ENCODE measurements at regions not wholly inside any gene's neighbourhood (a gene's known extent, or its start where the extent isn't known, plus 50 kb on each side); places are given as distances from the start of the nearest gene placed in this dataset.
"Not testable (repeated sequence)": the region's sequence is repeated elsewhere in the genome, so short reads cannot be mapped to it uniquely, and the experiment has no call there.

- Histone ChIP-seq H3K27ac (ENCODE audit: low read length) (no peak overlapping the region), H3K4me1 (ENCODE audit: insufficient read depth, low read length) (no peaks in the 10 kb centered on the region; the same call in 1 of the 2 replicates)
Observed at GRCh38 chr1:9442986-9443385, 96.3 kb upstream of the SLC25A33 start.

GRCh38 chr1:9443913-9444445, 95.3 kb upstream of the SLC25A33 start:
- Histone ChIP-seq H3K4me1 (ENCODE audit: insufficient read depth, low read length) (peaks cover 7% of the 10 kb centered on the region), H3K9me3 (ENCODE audit: insufficient read depth, low read depth, low read length) (no peaks in the 10 kb centered on the region), H3K9ac (ENCODE audit: low read depth, low read length) (no peak overlapping the region), H3K27ac (ENCODE audit: low read length) (no peak overlapping the region), H3K27me3 (ENCODE audit: insufficient read depth, low read length) (no peaks in the 10 kb centered on the region), H3K36me3 (ENCODE audit: insufficient read depth, low read depth, low read length) (no peaks in the 10 kb centered on the region), H3K4me3 (ENCODE audit: low read length) (no peak overlapping the region)

More at GRCh38 chr1:9442986-9443385, 96.3 kb upstream of the SLC25A33 start:
- Histone ChIP-seq H3K9ac (ENCODE audit: low read depth, low read length) (no peak overlapping the region), H3K4me3 (ENCODE audit: low read length) (no peak overlapping the region), H3K36me3 (ENCODE audit: insufficient read depth, low read depth, low read length) (no peaks in the 10 kb centered on the region), H3K27me3 (ENCODE audit: insufficient read depth, low read length) (no peaks in the 10 kb centered on the region), H3K9me3 (ENCODE audit: insufficient read depth, low read depth, low read length) (no peaks in the 10 kb centered on the region)

GRCh38 chr1:9444532-9444931, 94.7 kb upstream of the SLC25A33 start:
- H3K4me1 ChIP-seq (ENCODE audit: insufficient read depth, low read length): peaks cover 8% of the 10 kb centered on the region
- H3K9ac ChIP-seq (ENCODE audit: low read depth, low read length): no peak overlapping the region
- no peak overlapping the region for H3K4me3 ChIP-seq (ENCODE audit: low read length)
- no peaks in the 10 kb centered on the region for H3K27me3 ChIP-seq (ENCODE audit: insufficient read depth, low read length)
- no peaks in the 10 kb centered on the region for H3K9me3 ChIP-seq (ENCODE audit: insufficient read depth, low read depth, low read length)
- H3K36me3 ChIP-seq (ENCODE audit: insufficient read depth, low read depth, low read length): no peaks in the 10 kb centered on the region
- H3K27ac ChIP-seq (ENCODE audit: low read length): no peak overlapping the region

- H3K9ac ChIP-seq (ENCODE audit: low read depth, low read length); H3K4me3 ChIP-seq (ENCODE audit: low read length); H3K36me3 ChIP-seq (ENCODE audit: insufficient read depth, low read depth, low read length); H3K4me1 ChIP-seq (ENCODE audit: insufficient read depth, low read length); H3K27me3 ChIP-seq (ENCODE audit: insufficient read depth, low read length); H3K27ac ChIP-seq (ENCODE audit: low read length); H3K9me3 ChIP-seq (ENCODE audit: insufficient read depth, low read depth, low read length): not testable (repeated sequence)
Observed at GRCh38 chr1:9445081-9445480, 94.2 kb upstream of the SLC25A33 start.

GRCh38 chr1:9447215-9447960, 91.9 kb upstream of the SLC25A33 start:
- Histone ChIP-seq H3K9ac (ENCODE audit: low read depth, low read length) (no peak overlapping the region), H3K4me1 (ENCODE audit: insufficient read depth, low read length) (peaks cover 8% of the 10 kb centered on the region), H3K27me3 (ENCODE audit: insufficient read depth, low read length) (no peaks in the 10 kb centered on the region), H3K4me3 (ENCODE audit: low read length) (no peak overlapping the region), H3K36me3 (ENCODE audit: insufficient read depth, low read depth, low read length) (no peaks in the 10 kb centered on the region), H3K9me3 (ENCODE audit: insufficient read depth, low read depth, low read length) (no peaks in the 10 kb centered on the region), H3K27ac (ENCODE audit: low read length) (no peak overlapping the region)

GRCh38 chr1:9448132-9449109, 90.8 kb upstream of the SLC25A33 start:
- Histone ChIP-seq H3K4me1 (ENCODE audit: insufficient read depth, low read length) (peaks cover 8% of the 10 kb centered on the region), H3K4me3 (ENCODE audit: low read length) (no peak overlapping the region), H3K36me3 (ENCODE audit: insufficient read depth, low read depth, low read length) (no peaks in the 10 kb centered on the region), H3K27ac (ENCODE audit: low read length) (no peak overlapping the region), H3K27me3 (ENCODE audit: insufficient read depth, low read length) (no peaks in the 10 kb centered on the region), H3K9me3 (ENCODE audit: insufficient read depth, low read depth, low read length) (no peaks in the 10 kb centered on the region), H3K9ac (ENCODE audit: low read depth, low read length) (no peak overlapping the region)

- H3K27ac ChIP-seq (ENCODE audit: low read length): no peak overlapping the region
Observed at GRCh38 chr1:9449110-9449627, 90.1 kb upstream of the SLC25A33 start.

GRCh38 chr1:9449976-9450696, 89.1 kb upstream of the SLC25A33 start:
- Histone ChIP-seq H3K4me1 (ENCODE audit: insufficient read depth, low read length) (peaks cover 8% of the 10 kb centered on the region), H3K27me3 (ENCODE audit: insufficient read depth, low read length) (no peaks in the 10 kb centered on the region), H3K4me3 (ENCODE audit: low read length) (no peak overlapping the region), H3K36me3 (ENCODE audit: insufficient read depth, low read depth, low read length) (no peaks in the 10 kb centered on the region), H3K27ac (ENCODE audit: low read length) (no peak overlapping the region), H3K9ac (ENCODE audit: low read depth, low read length) (no peak overlapping the region), H3K9me3 (ENCODE audit: insufficient read depth, low read depth, low read length) (no peaks in the 10 kb centered on the region)

More at GRCh38 chr1:9449110-9449627, 90.1 kb upstream of the SLC25A33 start:
- Histone ChIP-seq H3K36me3 (ENCODE audit: insufficient read depth, low read depth, low read length) (no peaks in the 10 kb centered on the region), H3K4me3 (ENCODE audit: low read length) (no peak overlapping the region), H3K27me3 (ENCODE audit: insufficient read depth, low read length) (no peaks in the 10 kb centered on the region), H3K9me3 (ENCODE audit: insufficient read depth, low read depth, low read length) (no peaks in the 10 kb centered on the region), H3K4me1 (ENCODE audit: insufficient read depth, low read length) (peaks cover 8% of the 10 kb centered on the region), H3K9ac (ENCODE audit: low read depth, low read length) (no peak overlapping the region)

- Histone ChIP-seq H3K36me3 (ENCODE audit: insufficient read depth, low read depth, low read length) (no peaks in the 10 kb centered on the region), H3K27me3 (ENCODE audit: insufficient read depth, low read length) (no peaks in the 10 kb centered on the region), H3K4me1 (ENCODE audit: insufficient read depth, low read length) (peaks cover 8% of the 10 kb centered on the region), H3K9me3 (ENCODE audit: insufficient read depth, low read depth, low read length) (no peaks in the 10 kb centered on the region), H3K27ac (ENCODE audit: low read length) (no peak overlapping the region), H3K4me3 (ENCODE audit: low read length) (no peak overlapping the region), H3K9ac (ENCODE audit: low read depth, low read length) (no peak overlapping the region)
Observed at GRCh38 chr1:9451081-9451480, 88.2 kb upstream of the SLC25A33 start.

- Histone ChIP-seq H3K36me3 (ENCODE audit: insufficient read depth, low read depth, low read length) (no peaks in the 10 kb centered on the region), H3K4me3 (ENCODE audit: low read length) (no peak overlapping the region), H3K27me3 (ENCODE audit: insufficient read depth, low read length) (no peaks in the 10 kb centered on the region), H3K27ac (ENCODE audit: low read length) (no peak overlapping the region), H3K4me1 (ENCODE audit: insufficient read depth, low read length) (peaks cover 8% of the 10 kb centered on the region), H3K9ac (ENCODE audit: low read depth, low read length) (no peak overlapping the region), H3K9me3 (ENCODE audit: insufficient read depth, low read depth, low read length) (no peaks in the 10 kb centered on the region)
Observed at GRCh38 chr1:9452516-9453140, 86.6 kb upstream of the SLC25A33 start.

GRCh38 chr1:9453375-9453774, 85.9 kb upstream of the SLC25A33 start:
- no peaks in the 10 kb centered on the region for H3K27me3 ChIP-seq (ENCODE audit: insufficient read depth, low read length)
- H3K9me3 ChIP-seq (ENCODE audit: insufficient read depth, low read depth, low read length): no peaks in the 10 kb centered on the region
- H3K4me1 ChIP-seq (ENCODE audit: insufficient read depth, low read length): peaks cover 7% of the 10 kb centered on the region
- no peak overlapping the region for H3K4me3 ChIP-seq (ENCODE audit: low read length)
- H3K36me3 ChIP-seq (ENCODE audit: insufficient read depth, low read depth, low read length): no peaks in the 10 kb centered on the region
- H3K27ac ChIP-seq (ENCODE audit: low read length): no peak overlapping the region
- H3K9ac ChIP-seq (ENCODE audit: low read depth, low read length): no peak overlapping the region

Measured in iPS-20b (cell line).